Activated CD4-positive, alpha-beta memory T cell treated with anti-CD3 and anti-CD28 coated beads, Interleukin-2, amount 10 ng/mL, durations not matched to agents 7 days and 5 days (primary cell): ENCODE measurements at regions not wholly inside any gene's neighbourhood (a gene's known extent, or its start where the extent isn't known, plus 50 kb on each side); places are given as distances from the start of the nearest gene placed in this dataset.

Experiments
- CTCF ChIA-PET: fragments of 350-600 bp; sonication (Branson Sonifier 250); formaldehyde crosslinking; loops from one replicate; lab custom pipeline; 2021; ENCODE audit warnings: antibody characterized with exemption, inconsistent platforms; lab: Charles Lee
- POLR2A ChIA-PET: fragments of 350-600 bp; sonication (Branson Sonifier 250); formaldehyde crosslinking; loops from one replicate; lab custom pipeline; 2021; ENCODE audit warnings: antibody characterized with exemption; lab: Charles Lee
- DNase-seq: peaks from one replicate; pipeline ENCODE4 v3.0.0-alpha.2; 2020
- H3K27ac Mint-ChIP-seq: one replicate; pipeline ENCODE4 v1.8.0; 2021; ENCODE audit warnings: mild to moderate bottlenecking, mixed read lengths
- H3K27me3 Mint-ChIP-seq: one replicate; pipeline ENCODE4 v1.8.0; 2021; ENCODE audit warnings: mixed read lengths
- H3K36me3 Mint-ChIP-seq: one replicate; pipeline ENCODE4 v1.8.0; 2021; ENCODE audit warnings: low read depth, mixed read lengths
- H3K4me1 Mint-ChIP-seq: one replicate; pipeline ENCODE4 v1.8.0; 2021; ENCODE audit warnings: mixed read lengths
- H3K4me3 Mint-ChIP-seq: one replicate; pipeline ENCODE4 v1.8.0; 2021; ENCODE audit warnings: mild to moderate bottlenecking, mixed read lengths
- H3K9me3 Mint-ChIP-seq: one replicate; pipeline ENCODE4 v1.8.0; 2021; ENCODE audit warnings: mixed read lengths

DNA sequence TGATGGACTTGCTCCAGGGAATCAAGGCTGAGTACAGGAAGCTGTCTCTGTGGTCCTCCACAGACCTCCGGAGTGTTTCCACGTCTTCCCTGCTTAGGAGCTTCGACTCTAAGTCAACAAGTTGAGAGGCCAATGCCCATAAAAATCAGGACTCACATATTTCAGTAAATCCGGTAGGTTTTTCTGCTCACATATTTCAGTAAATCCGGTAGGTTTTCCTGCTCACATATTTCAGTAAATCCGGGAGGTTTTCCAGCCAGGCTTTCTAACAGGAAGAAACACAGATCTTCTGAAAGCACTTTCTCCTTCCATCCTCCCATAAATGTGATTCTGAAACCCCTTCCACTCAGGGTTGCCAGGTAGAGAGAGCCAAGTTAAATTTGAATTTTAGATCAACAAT lies 340.1 kb upstream of the SHH start:
- CTCF ChIA-PET = no interaction called here
- no peak for DNase-seq
- Mint-ChIP-seq H3K9me3 (peaks cover 14% of the 10 kb centered on the region), H3K4me1 (no peaks in the 10 kb centered on the region), H3K27ac (no peak overlapping the region), H3K27me3 (no peaks in the 10 kb centered on the region), H3K36me3 (no peaks in the 10 kb centered on the region), H3K4me3 (no peak overlapping the region)
- POLR2A ChIA-PET = no interaction called here

DNA sequence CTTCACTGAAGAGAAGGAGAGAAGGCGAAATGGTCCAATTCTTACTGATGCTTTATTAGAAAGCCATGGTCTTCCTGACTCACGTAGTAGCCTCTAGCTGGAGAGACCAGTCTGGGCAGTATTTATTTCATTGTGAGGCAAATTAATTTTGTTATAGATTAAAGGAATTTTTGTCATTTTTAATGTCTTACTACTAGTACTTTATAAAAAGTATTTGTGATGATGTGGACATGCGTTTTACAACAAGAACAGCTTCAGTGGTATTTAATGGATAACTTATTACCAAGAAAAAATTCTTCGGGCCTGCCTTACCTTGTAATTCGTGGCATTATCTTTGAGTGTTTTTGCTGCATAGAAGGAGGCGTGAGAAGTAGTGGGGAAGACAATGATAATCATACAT lies 339.4 kb upstream of the SHH start:
- ChIA-PET POLR2A (no interaction called here), CTCF (no interaction called here)
- H3K4me1 Mint-ChIP-seq = no peaks in the 10 kb centered on the region
- H3K27me3 Mint-ChIP-seq = no peaks in the 10 kb centered on the region
- H3K9me3 Mint-ChIP-seq = peaks cover 14% of the 10 kb centered on the region
- no peak for DNase-seq
- no peak overlapping the region for H3K27ac Mint-ChIP-seq
- no peak overlapping the region for H3K4me3 Mint-ChIP-seq
- no peaks in the 10 kb centered on the region for H3K36me3 Mint-ChIP-seq

DNA sequence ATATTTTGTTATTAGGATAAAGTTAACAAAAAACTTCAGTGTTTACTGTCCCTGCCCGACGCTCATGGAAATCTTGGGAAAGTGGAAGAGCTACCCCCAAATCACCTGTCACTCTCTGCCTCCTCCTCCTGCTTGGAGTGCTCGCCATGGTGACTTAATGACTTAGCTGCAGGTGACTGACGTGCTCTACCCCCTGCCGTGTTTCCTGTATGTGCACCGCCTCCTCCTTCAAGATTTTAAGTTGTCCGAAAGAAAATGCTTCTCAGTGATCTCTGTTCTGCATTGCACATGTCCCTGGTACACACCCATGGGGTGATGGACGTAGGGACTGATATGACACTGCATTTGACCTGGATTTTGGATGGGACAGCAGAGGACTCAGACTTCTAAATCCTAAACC lies 338.8 kb upstream of the SHH start:
- POLR2A ChIA-PET = no interaction called here
- H3K4me3 Mint-ChIP-seq = no peak overlapping the region
- H3K27ac Mint-ChIP-seq = no peak overlapping the region
- H3K4me1 Mint-ChIP-seq = no peaks in the 10 kb centered on the region
- CTCF ChIA-PET = no interaction called here
- no peak for DNase-seq
- peaks cover 12% of the 10 kb centered on the region for H3K9me3 Mint-ChIP-seq
- no peaks in the 10 kb centered on the region for H3K27me3 Mint-ChIP-seq
- no peaks in the 10 kb centered on the region for H3K36me3 Mint-ChIP-seq

DNA sequence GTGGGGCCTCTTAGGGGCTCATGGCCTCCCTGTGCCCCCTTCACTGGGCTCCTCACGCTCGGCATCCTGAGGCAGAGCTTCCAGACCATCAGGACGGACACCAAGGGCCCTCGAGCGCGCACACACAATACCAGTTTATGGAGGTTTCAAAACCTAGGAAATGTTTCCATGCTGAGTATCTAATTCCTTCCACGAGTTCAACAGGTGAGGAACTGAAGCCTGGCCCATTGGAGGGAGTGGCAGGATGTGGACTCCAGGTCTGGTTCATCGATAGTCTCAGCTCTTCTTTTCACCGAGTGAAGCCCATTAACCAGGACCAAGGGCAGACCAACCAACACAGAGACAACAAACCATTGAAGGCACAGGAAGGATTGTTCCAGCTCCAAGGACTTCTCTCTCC lies 336.7 kb upstream of the SHH start:
- no peak overlapping the region for H3K4me3 Mint-ChIP-seq
- peaks cover 8% of the 10 kb centered on the region for H3K9me3 Mint-ChIP-seq
- no peak for DNase-seq
- H3K36me3 Mint-ChIP-seq = no peaks in the 10 kb centered on the region
- POLR2A ChIA-PET = no interaction called here
- no peaks in the 10 kb centered on the region for H3K4me1 Mint-ChIP-seq
- CTCF ChIA-PET = no interaction called here
- H3K27ac Mint-ChIP-seq = no peak overlapping the region
- H3K27me3 Mint-ChIP-seq = no peaks in the 10 kb centered on the region

DNA sequence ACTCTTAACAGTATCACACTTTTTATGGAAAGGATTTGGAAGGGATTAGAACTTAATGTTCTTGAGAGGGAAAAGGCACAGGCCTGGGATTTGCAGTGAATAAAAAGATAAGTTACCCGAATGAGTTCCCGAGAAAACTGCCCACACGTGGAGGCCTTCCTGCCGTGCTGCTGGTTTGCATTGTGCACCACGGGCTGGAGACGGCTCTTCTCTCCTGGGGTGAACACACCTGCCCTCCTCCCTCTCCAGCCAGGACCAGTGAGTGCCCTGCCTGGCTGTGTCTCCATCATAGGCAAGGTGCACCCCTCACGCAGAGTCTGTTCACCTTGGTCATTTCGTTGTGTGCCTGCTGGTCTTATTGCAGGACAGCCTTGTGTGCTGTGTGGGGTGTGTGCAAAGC lies 336.3 kb upstream of the SHH start:
- POLR2A ChIA-PET = no interaction called here
- Mint-ChIP-seq H3K27ac (no peak overlapping the region), H3K4me1 (no peaks in the 10 kb centered on the region), H3K27me3 (no peaks in the 10 kb centered on the region), H3K36me3 (no peaks in the 10 kb centered on the region), H3K9me3 (peaks cover 5% of the 10 kb centered on the region), H3K4me3 (no peak overlapping the region)
- CTCF ChIA-PET = no interaction called here
- no peak for DNase-seq

DNA sequence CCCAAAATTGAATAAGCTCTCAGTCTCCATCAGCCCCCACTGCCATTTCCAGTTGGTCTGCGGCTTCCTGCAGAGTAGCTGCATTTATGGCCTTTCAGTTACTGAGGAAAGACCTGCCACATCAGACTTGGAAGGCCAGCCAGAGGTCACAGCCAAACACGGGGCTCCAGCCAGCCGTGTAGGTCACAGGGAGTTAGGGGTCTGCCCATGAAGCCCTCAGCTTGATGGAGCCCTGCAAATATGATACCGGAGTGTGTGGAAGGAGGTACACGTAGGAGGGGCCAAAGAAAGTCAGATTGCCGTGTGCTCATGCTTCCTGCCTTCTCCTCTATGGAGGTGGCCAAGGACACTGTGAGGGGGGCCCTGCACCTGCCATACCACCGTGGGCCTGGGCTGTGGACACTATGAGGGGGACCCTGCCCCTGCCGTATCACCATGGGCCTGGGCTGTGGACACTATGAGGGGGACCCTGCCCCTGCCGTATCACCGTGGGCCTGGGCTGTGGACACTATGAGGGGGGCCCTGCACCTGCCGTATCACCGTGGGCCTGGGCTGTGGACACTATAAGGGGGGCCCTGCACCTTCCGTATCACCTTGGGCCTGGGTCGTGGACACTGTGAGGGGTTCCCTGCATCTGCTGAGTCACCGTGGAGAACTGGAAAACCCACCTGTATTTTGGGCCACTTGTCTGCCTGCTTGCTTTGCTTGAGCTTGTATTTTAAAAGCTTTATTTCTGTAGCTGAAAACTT lies 335.7 kb upstream of the SHH start:
- Mint-ChIP-seq H3K4me1 (no peaks in the 10 kb centered on the region), H3K9me3 (no peaks in the 10 kb centered on the region), H3K36me3 (no peaks in the 10 kb centered on the region), H3K27ac (no peak overlapping the region), H3K27me3 (no peaks in the 10 kb centered on the region), H3K4me3 (no peak overlapping the region)
- ChIA-PET CTCF (no interaction called here), POLR2A (no interaction called here)
- DNase-seq = no peak

DNA sequence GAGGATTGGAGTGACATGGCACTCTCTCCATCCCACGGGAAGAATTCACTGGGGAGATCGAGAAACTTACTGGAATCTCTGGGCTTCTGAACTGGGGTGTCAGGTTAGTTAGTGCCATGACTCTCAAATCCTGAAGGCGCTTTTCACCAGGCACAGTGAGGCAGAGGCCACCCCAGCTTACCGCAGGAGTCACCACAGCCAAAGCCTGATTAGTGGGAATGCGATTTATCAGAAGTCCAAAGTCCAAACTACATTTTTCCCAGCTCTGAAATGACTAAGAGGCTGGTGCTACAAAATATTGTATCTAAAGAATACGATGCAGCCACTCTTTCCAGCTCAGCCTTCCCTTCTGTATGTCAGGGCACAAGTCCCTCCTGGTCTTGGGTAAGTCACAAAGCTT lies 334.8 kb upstream of the SHH start:
- Mint-ChIP-seq H3K27ac (no peak overlapping the region), H3K4me1 (no peaks in the 10 kb centered on the region), H3K4me3 (no peak overlapping the region), H3K27me3 (no peaks in the 10 kb centered on the region), H3K36me3 (no peaks in the 10 kb centered on the region), H3K9me3 (no peaks in the 10 kb centered on the region)
- POLR2A ChIA-PET = no interaction called here
- no peak for DNase-seq
- CTCF ChIA-PET = no interaction called here

DNA sequence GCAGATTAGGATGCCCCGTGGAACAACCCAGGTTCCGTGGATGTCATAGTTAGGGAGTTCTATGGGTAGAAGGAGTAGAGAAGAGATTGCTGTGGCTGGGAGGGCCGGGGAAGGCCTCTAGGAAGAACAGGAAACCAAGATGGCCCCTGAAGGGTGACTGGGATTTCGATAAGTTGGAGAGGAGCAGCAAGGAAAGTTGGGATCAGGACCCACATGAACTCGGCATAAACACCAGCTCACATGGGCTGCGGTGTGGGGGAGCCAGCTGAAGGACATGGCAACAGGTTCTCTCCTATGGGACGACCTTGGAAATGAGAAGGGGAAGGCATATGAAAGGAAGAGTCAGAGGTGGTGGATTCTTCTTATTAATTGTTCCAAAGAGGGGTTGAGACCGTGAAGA lies 333.7 kb upstream of the SHH start:
- ChIA-PET POLR2A (no interaction called here), CTCF (no interaction called here)
- H3K27me3 Mint-ChIP-seq = no peaks in the 10 kb centered on the region
- H3K4me3 Mint-ChIP-seq = no peak overlapping the region
- no peaks in the 10 kb centered on the region for H3K9me3 Mint-ChIP-seq
- H3K4me1 Mint-ChIP-seq = no peaks in the 10 kb centered on the region
- no peaks in the 10 kb centered on the region for H3K36me3 Mint-ChIP-seq
- no peak for DNase-seq
- H3K27ac Mint-ChIP-seq = no peak overlapping the region

DNA sequence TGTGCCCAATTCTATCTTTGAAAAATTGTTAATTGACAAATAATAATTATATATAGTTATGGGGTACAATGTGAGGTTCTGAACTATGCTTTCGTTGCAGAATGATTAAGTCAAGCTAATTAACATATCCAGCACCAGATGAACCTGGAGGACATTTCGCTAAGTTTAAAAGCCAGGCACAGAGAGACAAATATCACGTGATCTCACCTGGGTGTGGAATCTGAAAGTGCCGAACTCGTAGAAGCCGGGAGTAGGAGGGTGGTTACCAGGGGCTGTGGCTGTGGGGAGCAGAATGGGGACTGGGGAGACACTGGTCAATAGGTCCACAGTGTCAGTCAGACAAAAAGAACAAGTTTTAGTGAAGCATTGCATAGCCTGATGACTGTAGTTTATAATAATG lies 332.9 kb upstream of the SHH start:
- no peaks in the 10 kb centered on the region for H3K36me3 Mint-ChIP-seq
- ChIA-PET POLR2A (no interaction called here), CTCF (no interaction called here)
- H3K27me3 Mint-ChIP-seq = no peaks in the 10 kb centered on the region
- no peaks in the 10 kb centered on the region for H3K9me3 Mint-ChIP-seq
- no peaks in the 10 kb centered on the region for H3K4me1 Mint-ChIP-seq
- no peak for DNase-seq
- H3K27ac Mint-ChIP-seq = no peak overlapping the region
- no peak overlapping the region for H3K4me3 Mint-ChIP-seq

DNA sequence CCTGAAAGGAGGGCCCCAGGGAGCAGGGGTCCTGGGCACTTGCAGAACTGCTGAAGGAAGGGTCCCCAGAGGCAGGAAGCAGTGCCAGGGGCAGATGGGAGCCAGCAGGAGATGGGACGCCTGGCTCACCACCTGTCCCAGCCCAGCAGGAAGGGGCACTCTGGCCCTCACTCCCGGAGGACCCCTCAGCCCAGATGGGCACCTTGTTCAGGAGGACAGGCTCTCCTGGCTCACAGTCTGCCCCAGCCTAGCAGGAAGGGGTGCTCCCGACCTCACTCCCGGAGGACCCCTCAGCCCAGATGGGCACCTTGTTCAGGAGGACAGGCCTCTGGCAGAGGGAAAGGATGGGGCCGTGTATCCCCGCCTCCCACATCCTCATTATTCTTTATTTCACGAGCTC lies 331.4 kb upstream of the SHH start:
- Mint-ChIP-seq H3K4me3 (no peak overlapping the region), H3K27me3 (no peaks in the 10 kb centered on the region), H3K36me3 (no peaks in the 10 kb centered on the region), H3K27ac (no peak overlapping the region), H3K9me3 (no peaks in the 10 kb centered on the region), H3K4me1 (no peaks in the 10 kb centered on the region)
- no peak for DNase-seq
- ChIA-PET CTCF (no interaction called here), POLR2A (no interaction called here)

DNA sequence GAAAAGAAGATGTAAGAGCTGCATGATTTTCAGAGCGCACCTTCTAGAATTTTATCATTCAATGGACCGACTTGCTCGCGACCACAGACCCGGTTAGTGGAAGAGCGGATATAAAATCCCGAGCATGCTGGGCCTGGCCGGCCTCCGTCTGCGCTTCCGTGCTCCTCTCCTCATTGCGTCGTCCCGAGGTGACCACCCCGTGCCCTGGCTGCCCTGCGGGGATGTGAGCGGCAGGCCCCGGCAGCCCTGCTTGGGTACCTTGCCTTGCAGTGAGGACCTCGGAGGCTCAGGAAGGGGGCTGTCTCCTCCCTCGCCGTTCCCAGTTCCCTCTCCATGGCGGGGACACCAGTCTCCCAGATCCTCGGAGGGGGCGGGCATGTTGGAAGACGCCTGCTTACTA lies 330.9 kb upstream of the SHH start:
- H3K4me1 Mint-ChIP-seq = no peaks in the 10 kb centered on the region
- ChIA-PET POLR2A (no interaction called here), CTCF (no interaction called here)
- no peaks in the 10 kb centered on the region for H3K9me3 Mint-ChIP-seq
- no peaks in the 10 kb centered on the region for H3K27me3 Mint-ChIP-seq
- DNase-seq = no peak
- no peak overlapping the region for H3K4me3 Mint-ChIP-seq
- no peak overlapping the region for H3K27ac Mint-ChIP-seq
- no peaks in the 10 kb centered on the region for H3K36me3 Mint-ChIP-seq

DNA sequence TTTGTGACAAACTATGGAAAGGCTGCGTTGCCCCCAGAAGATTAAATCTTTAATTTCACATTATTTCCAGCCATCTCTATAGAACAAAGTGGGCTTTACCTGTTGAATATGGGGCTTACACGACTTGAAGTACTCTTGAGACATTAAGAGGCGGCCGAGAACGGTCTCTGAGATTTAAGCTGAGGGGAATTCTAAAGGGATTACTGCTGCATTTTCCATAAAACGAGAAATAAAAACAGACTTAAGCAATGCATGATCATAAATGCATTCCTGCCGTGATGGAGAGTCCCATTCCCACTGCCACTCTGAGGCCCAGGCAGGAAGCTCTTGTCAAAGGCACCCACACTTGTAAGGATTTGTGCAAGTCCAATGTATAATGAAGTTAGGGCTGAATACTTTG lies 329.7 kb upstream of the SHH start:
- POLR2A ChIA-PET = no interaction called here
- Mint-ChIP-seq H3K27me3 (no peaks in the 10 kb centered on the region), H3K4me3 (no peak overlapping the region), H3K9me3 (no peaks in the 10 kb centered on the region), H3K36me3 (no peaks in the 10 kb centered on the region), H3K27ac (no peak overlapping the region), H3K4me1 (no peaks in the 10 kb centered on the region)
- no peak for DNase-seq
- CTCF ChIA-PET = no interaction called here

DNA sequence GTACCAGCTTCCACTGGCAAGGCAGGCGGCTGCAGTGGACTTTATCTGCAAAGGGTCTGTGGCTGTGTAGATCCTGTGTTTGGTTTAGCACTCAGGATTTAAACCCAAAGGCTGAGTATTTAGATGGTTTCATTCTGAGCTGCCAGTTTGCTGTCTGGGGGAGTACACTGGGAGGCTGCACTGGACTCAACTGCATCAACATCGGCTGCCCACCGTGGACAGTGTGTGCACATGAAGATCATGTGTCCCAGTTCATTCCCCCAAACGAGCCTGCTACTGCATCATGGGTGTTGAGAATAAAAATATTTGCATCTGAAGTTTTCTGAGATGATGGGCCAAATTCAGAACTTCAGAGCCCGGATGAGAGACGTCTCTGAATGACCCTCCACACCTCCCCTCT lies 328.6 kb upstream of the SHH start:
- Mint-ChIP-seq H3K27ac (no peak overlapping the region), H3K4me1 (no peaks in the 10 kb centered on the region), H3K9me3 (no peaks in the 10 kb centered on the region), H3K4me3 (no peak overlapping the region), H3K36me3 (no peaks in the 10 kb centered on the region), H3K27me3 (no peaks in the 10 kb centered on the region)
- ChIA-PET POLR2A (no interaction called here), CTCF (no interaction called here)
- no peak for DNase-seq

DNA sequence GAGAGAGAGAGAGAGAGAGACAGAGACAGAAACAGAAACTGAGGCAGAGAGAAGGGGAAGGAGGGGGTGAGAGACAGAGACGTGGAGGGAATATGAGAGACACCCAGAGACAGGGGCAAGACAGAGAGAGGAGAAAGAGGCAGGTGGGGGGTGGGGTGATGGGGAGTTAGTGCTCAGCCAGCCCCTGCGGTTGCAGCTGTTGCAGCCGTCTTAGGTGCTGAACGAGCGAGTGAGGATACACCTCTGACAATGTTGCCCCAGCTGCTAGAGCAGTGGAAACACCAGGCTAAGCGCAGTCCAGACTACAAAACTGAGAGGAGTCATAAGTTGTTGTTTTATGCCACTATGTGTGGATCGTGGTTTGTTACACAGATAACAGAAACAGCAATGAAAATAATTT lies 328.2 kb upstream of the SHH start:
- H3K9me3 Mint-ChIP-seq = no peaks in the 10 kb centered on the region
- H3K4me3 Mint-ChIP-seq = no peak overlapping the region
- H3K27ac Mint-ChIP-seq = no peak overlapping the region
- no peaks in the 10 kb centered on the region for H3K27me3 Mint-ChIP-seq
- DNase-seq = no peak
- H3K4me1 Mint-ChIP-seq = no peaks in the 10 kb centered on the region
- POLR2A ChIA-PET = no interaction called here
- no peaks in the 10 kb centered on the region for H3K36me3 Mint-ChIP-seq
- CTCF ChIA-PET = no interaction called here
